K562 (cell line): ENCODE measurements at regions not wholly inside any gene's neighbourhood (a gene's known extent, or its start where the extent isn't known, plus 50 kb on each side); places are given as distances from the start of the nearest gene placed in this dataset.

ENCODE experiments used
- CTCF ChIP-seq, 3 experiments: IDR thresholded peaks in 2 of 3; conservative IDR thresholded peaks in 1 of 3; 2 replicates each; pipeline ENCODE4 v1.5.1; 2011 to 2012; ENCODE audit warnings: low read length in 3 of 3, mild to moderate bottlenecking in 3 of 3, control low read depth in 2 of 3, improper control_type of control experiment in 1 of 3, inconsistent platforms in 1 of 3, low read depth in 1 of 3, mixed read lengths in 1 of 3, moderate library complexity in 1 of 3; ENCODE audit not compliant: insufficient read depth in 2 of 3
- CXXC5 ChIP-seq: fragments of 250-450 bp; sonication (Bioruptor Pico); IDR thresholded peaks from 2 replicates; pipeline ENCODE4 v1.8.0; 2022; ENCODE audit warnings: inconsistent platforms, mild to moderate bottlenecking, moderate library complexity
- KDM1A ChIP-seq, 2 experiments: fragments of 450-650 bp; IDR thresholded peaks; 2 replicates each; pipeline ENCODE4 v1.6.1; 2016; ENCODE audit warnings: mild to moderate bottlenecking in 2 of 2
- POLR2AphosphoS5 ChIP-seq: IDR thresholded peaks from 2 replicates; pipeline ENCODE4 v1.6.1; 2011; ENCODE audit warnings: mild to moderate bottlenecking, low read depth, low read length, moderate library complexity; ENCODE audit not compliant: control insufficient read depth, insufficient read depth
- SIN3A ChIP-seq, 2 experiments: fragments of 150-350 bp in 1 of 2; IDR thresholded peaks; 2 replicates each; pipeline ENCODE4 v1.6.1; 2011 to 2016; ENCODE audit warnings: borderline replicate concordance in 2 of 2, low read depth in 2 of 2, low read length in 2 of 2, mild to moderate bottlenecking in 2 of 2, moderate library complexity in 2 of 2; ENCODE audit not compliant: control insufficient read depth in 1 of 2
- SRF ChIP-seq, 2 experiments: fragments of 250-450, 450-650 bp in 1 of 2; sonication (Bioruptor Pico) in 1 of 2; sonication (generic) in 1 of 2; formaldehyde crosslinking; IDR thresholded peaks; 2 replicates each; pipeline versions ENCODE4 v1.5.0 to v1.5.1; 2020 to 2022; ENCODE audit warnings: mild to moderate bottlenecking in 1 of 2, missing genetic modification reagents in 1 of 2

GRCh38 chr12:42648061-42648460, 58.5 kb upstream of the PRICKLE1 start:
- TF ChIP-seq SIN3A (IDR thresholded peaks at IDR 0.05; ENCODE audit: borderline replicate concordance in 2 of 2, control insufficient read depth in 1 of 2, low read depth in 2 of 2, low read length in 2 of 2) (no peak), SRF (CRISPR knock-in tag; IDR thresholded peaks at IDR 0.05) (no peak), POLR2AphosphoS5 (no peak), KDM1A (IDR thresholded peaks at IDR 0.05) (no peak), CTCF (IDR thresholded peaks at IDR 0.05 in 2 of 3, conservative IDR thresholded peaks at IDR 0.05 in 1 of 3; ENCODE audit: insufficient read depth in 2 of 3, low read depth in 1 of 3, low read length in 3 of 3) (no peak), CXXC5 (no peak)
